ENCODE measurements at regions not wholly inside any gene's neighbourhood (a gene's known extent, or its start where the extent isn't known, plus 50 kb on each side); places are given as distances from the start of the nearest gene placed in this dataset.

DNA sequence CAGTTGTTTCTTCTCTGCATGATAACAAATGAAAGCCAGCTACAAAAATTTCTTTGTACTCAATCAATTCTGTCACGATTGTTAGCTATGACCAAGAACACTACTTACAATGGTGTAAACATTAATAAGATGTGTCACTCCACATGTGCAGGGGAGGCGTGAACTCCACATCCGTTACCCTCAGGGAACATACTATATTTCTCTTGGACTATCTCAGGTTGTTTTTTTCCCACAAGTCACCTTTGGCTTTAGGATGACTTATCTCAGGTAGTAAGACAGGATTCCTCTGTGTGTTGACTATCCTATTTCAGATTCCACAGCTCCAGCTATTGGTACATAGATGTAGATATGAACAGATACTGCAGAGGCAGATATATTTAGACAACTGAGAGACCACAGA, 423.3 kb upstream of the GRM7 start:
- H3K9ac ChIP-seq (ENCODE audit: low read depth, low read length), result no peak overlapping the region
- no peak overlapping the region for H3K27ac ChIP-seq (ENCODE audit: low read depth, low read length)
- H3K4me1 ChIP-seq (ENCODE audit: control insufficient read depth, insufficient read depth, low read length), result no peaks in the 10 kb centered on the region
- no peaks in the 10 kb centered on the region for H3K9me3 ChIP-seq (ENCODE audit: control insufficient read depth, insufficient read depth, low read length)
- no peak overlapping the region for H3K4me3 ChIP-seq (ENCODE audit: low read depth, low read length)
- no peaks in the 10 kb centered on the region for H3K27me3 ChIP-seq (ENCODE audit: control insufficient read depth, insufficient read depth, low read length)
- H3K36me3 ChIP-seq (ENCODE audit: control insufficient read depth, insufficient read depth, low read length), result no peaks in the 10 kb centered on the region

DNA sequence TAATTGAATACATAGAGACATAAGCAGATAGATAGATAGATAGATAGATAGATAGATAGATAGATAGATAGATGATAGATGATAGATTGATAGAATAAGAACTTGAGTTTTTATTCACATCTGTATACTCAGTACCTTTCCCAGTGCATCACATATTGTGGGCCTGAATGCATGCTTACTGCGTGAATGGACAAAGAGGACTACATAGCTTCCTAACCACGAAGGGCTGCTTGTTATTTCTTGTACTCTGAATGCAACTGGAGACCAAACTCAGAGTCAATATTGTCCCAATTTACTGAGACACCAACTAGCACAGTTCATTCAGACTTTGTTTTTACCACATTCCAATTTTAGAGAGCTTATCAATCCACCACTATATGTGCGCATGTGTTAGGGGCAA, 422.9 kb upstream of the GRM7 start:
- Histone ChIP-seq H3K27me3 (ENCODE audit: control insufficient read depth, insufficient read depth, low read length) (no peaks in the 10 kb centered on the region), H3K9me3 (ENCODE audit: control insufficient read depth, insufficient read depth, low read length) (no peaks in the 10 kb centered on the region), H3K27ac (ENCODE audit: low read depth, low read length) (no peak overlapping the region), H3K36me3 (ENCODE audit: control insufficient read depth, insufficient read depth, low read length) (no peaks in the 10 kb centered on the region), H3K4me3 (ENCODE audit: low read depth, low read length) (no peak overlapping the region), H3K4me1 (ENCODE audit: control insufficient read depth, insufficient read depth, low read length) (no peaks in the 10 kb centered on the region), H3K9ac (ENCODE audit: low read depth, low read length) (no peak overlapping the region)

DNA sequence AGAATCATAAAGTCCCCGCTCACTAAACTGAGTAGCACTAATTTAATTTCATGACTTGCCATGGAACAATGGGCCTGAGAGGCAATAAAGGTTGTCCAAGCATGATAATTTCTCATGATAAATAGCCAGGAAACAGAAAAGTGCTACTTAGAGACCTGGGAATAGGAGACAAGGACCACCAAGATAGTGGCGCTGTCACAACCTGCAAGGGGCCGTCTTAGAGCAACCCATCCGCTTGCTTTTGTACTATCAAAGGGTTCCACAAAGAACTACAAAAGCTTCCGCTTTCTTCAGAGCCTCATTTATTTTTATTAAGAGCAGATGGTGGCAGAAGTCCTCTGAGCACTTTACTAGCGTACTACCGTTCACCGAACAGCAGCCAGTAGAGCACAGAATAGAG, 421.7 kb upstream of the GRM7 start:
- Histone ChIP-seq H3K27ac (ENCODE audit: low read depth, low read length) (no peak overlapping the region), H3K4me1 (ENCODE audit: control insufficient read depth, insufficient read depth, low read length) (no peaks in the 10 kb centered on the region), H3K4me3 (ENCODE audit: low read depth, low read length) (no peak overlapping the region), H3K27me3 (ENCODE audit: control insufficient read depth, insufficient read depth, low read length) (no peaks in the 10 kb centered on the region), H3K9ac (ENCODE audit: low read depth, low read length) (no peak overlapping the region), H3K36me3 (ENCODE audit: control insufficient read depth, insufficient read depth, low read length) (no peaks in the 10 kb centered on the region), H3K9me3 (ENCODE audit: control insufficient read depth, insufficient read depth, low read length) (no peaks in the 10 kb centered on the region)

DNA sequence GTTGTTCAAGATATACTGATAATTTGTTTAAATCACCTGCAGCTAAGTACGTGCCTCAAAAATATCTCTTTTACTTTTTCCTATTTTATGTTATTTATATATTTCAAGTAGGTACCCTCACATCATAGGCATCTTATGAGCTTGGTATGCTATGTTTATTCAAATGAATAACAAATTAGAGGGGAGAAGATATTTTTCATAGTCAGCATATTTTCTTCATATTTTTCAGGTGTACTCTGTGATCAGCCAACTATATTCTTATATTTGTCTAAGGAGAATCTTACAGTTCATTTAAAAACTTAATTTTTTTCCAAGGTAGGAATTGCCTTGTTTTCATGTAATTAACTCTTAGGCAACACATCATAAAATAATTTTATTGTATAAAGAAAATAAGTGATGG, 421.1 kb upstream of the GRM7 start:
- H3K27ac ChIP-seq (ENCODE audit: low read depth, low read length), result no peak overlapping the region
- no peak overlapping the region for H3K9ac ChIP-seq (ENCODE audit: low read depth, low read length)
- H3K36me3 ChIP-seq (ENCODE audit: control insufficient read depth, insufficient read depth, low read length), result no peaks in the 10 kb centered on the region
- H3K4me1 ChIP-seq (ENCODE audit: control insufficient read depth, insufficient read depth, low read length), result no peaks in the 10 kb centered on the region
- no peaks in the 10 kb centered on the region for H3K27me3 ChIP-seq (ENCODE audit: control insufficient read depth, insufficient read depth, low read length)
- H3K9me3 ChIP-seq (ENCODE audit: control insufficient read depth, insufficient read depth, low read length), result no peaks in the 10 kb centered on the region
- no peak overlapping the region for H3K4me3 ChIP-seq (ENCODE audit: low read depth, low read length)

DNA sequence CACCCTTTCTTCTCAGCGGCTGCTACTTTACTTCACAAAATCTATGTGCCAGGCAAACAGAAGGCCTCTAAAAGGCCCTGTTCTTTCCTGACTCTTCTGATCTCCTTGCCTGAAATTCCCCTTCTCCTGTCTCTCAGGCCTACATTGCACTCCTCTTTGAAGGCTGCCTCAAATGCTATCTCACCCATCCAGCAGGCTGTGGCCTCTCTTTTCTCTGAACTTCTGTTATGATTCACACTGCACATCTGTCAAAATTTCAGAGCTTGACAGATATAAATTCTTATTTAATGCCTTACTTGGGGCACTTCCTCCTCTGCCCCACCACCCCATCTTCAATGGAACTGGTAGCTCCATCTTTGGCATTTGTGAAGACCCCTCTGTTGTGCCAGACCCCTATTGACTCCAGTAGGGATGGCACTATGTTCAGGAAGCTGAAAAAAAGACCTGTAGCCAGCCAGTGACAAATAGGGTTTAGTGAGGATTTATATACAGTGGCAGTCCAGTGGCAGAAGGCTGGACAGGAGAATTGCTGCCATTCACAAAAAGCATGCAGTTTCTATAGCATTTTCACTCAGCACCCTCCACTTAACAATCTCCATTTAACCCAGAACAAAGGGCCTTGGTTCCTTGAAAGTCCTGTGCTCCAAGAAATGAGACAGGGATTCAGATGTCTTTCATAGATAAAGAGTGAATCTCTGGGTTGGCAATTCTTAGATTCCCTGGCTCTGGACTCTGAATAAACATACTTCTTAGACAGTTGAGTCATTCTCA, 415.8 kb upstream of the GRM7 start:
- no peaks in the 10 kb centered on the region for H3K9me3 ChIP-seq (ENCODE audit: control insufficient read depth, insufficient read depth, low read length)
- peaks cover 11% of the 10 kb centered on the region for H3K4me1 ChIP-seq (ENCODE audit: control insufficient read depth, insufficient read depth, low read length)
- no peak overlapping the region for H3K4me3 ChIP-seq (ENCODE audit: low read depth, low read length)
- no peaks in the 10 kb centered on the region for H3K27me3 ChIP-seq (ENCODE audit: control insufficient read depth, insufficient read depth, low read length)
- H3K27ac ChIP-seq (ENCODE audit: low read depth, low read length), result no peak overlapping the region
- H3K36me3 ChIP-seq (ENCODE audit: control insufficient read depth, insufficient read depth, low read length), result no peaks in the 10 kb centered on the region
- H3K9ac ChIP-seq (ENCODE audit: low read depth, low read length), result no peak overlapping the region

DNA sequence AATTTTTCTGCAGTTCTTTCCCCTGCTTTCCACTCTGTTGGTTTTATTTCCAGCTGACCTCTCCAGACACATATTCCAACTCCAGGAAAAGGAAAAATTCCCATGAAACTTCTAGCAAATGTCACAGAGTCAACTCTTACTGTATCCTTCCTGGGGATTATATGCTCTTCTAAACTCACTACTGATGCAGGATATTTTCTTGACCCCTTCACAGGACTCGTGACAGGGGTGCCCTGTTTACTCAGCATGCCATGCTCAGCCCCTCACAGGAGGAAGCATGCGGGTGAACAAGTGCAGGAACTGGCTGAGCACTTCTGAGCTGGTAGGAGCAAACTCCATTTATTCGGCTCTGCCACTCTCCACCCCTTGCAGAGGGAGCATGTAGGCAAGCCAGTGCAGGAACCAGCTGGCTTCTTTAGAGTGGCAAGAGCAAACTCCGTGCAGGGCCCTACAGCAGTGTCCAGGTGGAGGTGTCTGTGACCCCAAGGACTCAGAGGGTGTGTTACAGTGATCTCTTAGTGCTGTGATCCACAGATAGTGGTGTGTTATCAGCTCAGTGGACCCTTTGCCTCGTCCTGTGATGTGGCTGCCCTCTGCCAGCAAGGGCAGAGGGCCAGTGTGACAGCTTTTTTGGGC, 413.6 kb upstream of the GRM7 start:
- H3K36me3 ChIP-seq (ENCODE audit: control insufficient read depth, insufficient read depth, low read length), result no peaks in the 10 kb centered on the region
- H3K9ac ChIP-seq (ENCODE audit: low read depth, low read length), result no peak overlapping the region
- no peak overlapping the region for H3K4me3 ChIP-seq (ENCODE audit: low read depth, low read length)
- peaks cover 11% of the 10 kb centered on the region for H3K4me1 ChIP-seq (ENCODE audit: control insufficient read depth, insufficient read depth, low read length)
- H3K27ac ChIP-seq (ENCODE audit: low read depth, low read length), result no peak overlapping the region
- H3K9me3 ChIP-seq (ENCODE audit: control insufficient read depth, insufficient read depth, low read length), result no peaks in the 10 kb centered on the region
- no peaks in the 10 kb centered on the region for H3K27me3 ChIP-seq (ENCODE audit: control insufficient read depth, insufficient read depth, low read length)

DNA sequence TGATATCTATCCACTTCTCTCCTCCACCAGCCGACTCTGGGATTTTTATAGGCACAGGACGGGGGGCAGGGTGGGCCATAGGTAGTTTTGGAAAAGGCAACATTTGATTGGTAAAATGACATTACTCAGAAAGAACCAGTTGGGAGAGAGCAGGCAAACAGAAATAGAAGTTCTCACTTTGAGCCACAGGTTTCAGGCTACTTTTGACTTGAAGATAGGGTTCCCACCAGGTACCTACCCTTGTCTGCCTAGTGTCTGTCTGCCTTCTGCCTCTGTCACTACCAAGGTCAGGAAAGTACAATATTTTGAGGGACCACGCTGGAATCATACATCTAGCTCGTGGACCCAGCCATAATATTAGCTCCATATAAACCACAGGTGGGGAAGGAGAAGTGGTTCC, 412.9 kb upstream of the GRM7 start:
- Histone ChIP-seq H3K4me3 (ENCODE audit: low read depth, low read length) (no peak overlapping the region), H3K4me1 (ENCODE audit: control insufficient read depth, insufficient read depth, low read length) (peaks cover 11% of the 10 kb centered on the region), H3K9ac (ENCODE audit: low read depth, low read length) (no peak overlapping the region), H3K9me3 (ENCODE audit: control insufficient read depth, insufficient read depth, low read length) (no peaks in the 10 kb centered on the region), H3K27me3 (ENCODE audit: control insufficient read depth, insufficient read depth, low read length) (no peaks in the 10 kb centered on the region), H3K27ac (ENCODE audit: low read depth, low read length) (no peak overlapping the region), H3K36me3 (ENCODE audit: control insufficient read depth, insufficient read depth, low read length) (no peaks in the 10 kb centered on the region)

DNA sequence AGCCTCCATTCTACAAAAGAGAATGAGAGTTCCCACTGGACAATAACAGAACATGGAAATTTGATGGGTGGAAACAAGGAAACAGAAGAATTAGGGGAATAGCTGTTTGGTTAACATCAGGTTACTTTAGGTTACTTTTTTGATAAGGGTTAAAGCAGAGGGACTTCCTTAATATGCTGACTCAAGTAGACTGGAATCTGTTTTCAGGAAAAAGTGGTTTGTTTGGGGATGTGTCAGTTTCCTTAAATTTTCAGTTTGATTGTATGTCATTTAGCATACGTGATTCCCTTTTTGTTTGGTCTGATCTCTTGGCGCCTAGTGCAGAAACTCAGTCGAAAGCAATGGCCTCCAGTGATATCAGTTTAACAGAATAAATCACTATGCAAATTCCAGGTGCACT, 411.8 kb upstream of the GRM7 start:
- Histone ChIP-seq H3K9me3 (ENCODE audit: control insufficient read depth, insufficient read depth, low read length) (no peaks in the 10 kb centered on the region), H3K4me3 (ENCODE audit: low read depth, low read length) (no peak overlapping the region), H3K4me1 (ENCODE audit: control insufficient read depth, insufficient read depth, low read length) (peaks cover 11% of the 10 kb centered on the region), H3K36me3 (ENCODE audit: control insufficient read depth, insufficient read depth, low read length) (no peaks in the 10 kb centered on the region), H3K27me3 (ENCODE audit: control insufficient read depth, insufficient read depth, low read length) (no peaks in the 10 kb centered on the region), H3K9ac (ENCODE audit: low read depth, low read length) (no peak overlapping the region), H3K27ac (ENCODE audit: low read depth, low read length) (no peak overlapping the region)

DNA sequence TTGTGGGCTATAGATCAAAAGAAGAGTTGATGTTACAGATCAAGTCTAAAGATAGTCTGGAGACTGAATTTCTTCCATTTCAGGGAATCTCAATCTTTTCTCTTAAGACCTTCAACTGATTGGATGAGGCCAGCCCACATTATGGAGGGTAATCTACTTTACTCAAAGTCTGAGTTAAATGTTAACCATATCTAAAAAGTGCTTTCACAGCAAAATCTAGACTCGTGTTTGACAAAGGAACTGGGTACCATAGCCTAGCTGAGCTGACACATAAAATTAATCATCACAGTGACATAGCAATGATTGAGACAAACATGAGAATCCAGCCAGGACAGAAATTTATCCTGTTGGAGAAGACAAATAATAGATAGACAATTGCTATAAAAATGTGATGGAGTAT, 407.9 kb upstream of the GRM7 start:
- H3K4me3 ChIP-seq (ENCODE audit: low read depth, low read length), result no peak overlapping the region
- no peak overlapping the region for H3K27ac ChIP-seq (ENCODE audit: low read depth, low read length)
- no peaks in the 10 kb centered on the region for H3K4me1 ChIP-seq (ENCODE audit: control insufficient read depth, insufficient read depth, low read length)
- H3K36me3 ChIP-seq (ENCODE audit: control insufficient read depth, insufficient read depth, low read length), result no peaks in the 10 kb centered on the region
- no peaks in the 10 kb centered on the region for H3K27me3 ChIP-seq (ENCODE audit: control insufficient read depth, insufficient read depth, low read length)
- H3K9ac ChIP-seq (ENCODE audit: low read depth, low read length), result no peak overlapping the region
- no peaks in the 10 kb centered on the region for H3K9me3 ChIP-seq (ENCODE audit: control insufficient read depth, insufficient read depth, low read length)

DNA sequence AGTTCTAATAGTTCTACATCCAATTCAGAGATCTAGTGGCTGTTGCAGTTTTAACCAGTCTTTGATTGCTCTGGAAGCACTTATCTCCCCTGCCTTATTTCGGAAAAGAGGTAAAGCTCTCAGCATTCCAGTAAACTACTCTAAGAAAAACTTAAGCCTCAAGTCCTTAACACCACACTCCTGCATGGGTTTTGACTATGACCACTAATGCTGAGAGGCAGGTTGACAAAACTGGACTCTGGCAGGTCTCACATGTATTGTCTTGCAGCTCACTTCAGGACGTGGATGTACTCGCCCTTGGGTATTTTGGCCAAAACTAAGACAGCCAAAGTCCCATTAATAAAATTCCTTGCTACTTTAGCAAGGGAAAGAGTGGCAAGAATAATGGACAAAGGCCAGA, 405.9 kb upstream of the GRM7 start:
- Histone ChIP-seq H3K4me3 (ENCODE audit: low read depth, low read length) (no peak overlapping the region), H3K27me3 (ENCODE audit: control insufficient read depth, insufficient read depth, low read length) (no peaks in the 10 kb centered on the region), H3K9ac (ENCODE audit: low read depth, low read length) (no peak overlapping the region), H3K9me3 (ENCODE audit: control insufficient read depth, insufficient read depth, low read length) (no peaks in the 10 kb centered on the region), H3K36me3 (ENCODE audit: control insufficient read depth, insufficient read depth, low read length) (no peaks in the 10 kb centered on the region), H3K27ac (ENCODE audit: low read depth, low read length) (no peak overlapping the region), H3K4me1 (ENCODE audit: control insufficient read depth, insufficient read depth, low read length) (no peaks in the 10 kb centered on the region)

DNA sequence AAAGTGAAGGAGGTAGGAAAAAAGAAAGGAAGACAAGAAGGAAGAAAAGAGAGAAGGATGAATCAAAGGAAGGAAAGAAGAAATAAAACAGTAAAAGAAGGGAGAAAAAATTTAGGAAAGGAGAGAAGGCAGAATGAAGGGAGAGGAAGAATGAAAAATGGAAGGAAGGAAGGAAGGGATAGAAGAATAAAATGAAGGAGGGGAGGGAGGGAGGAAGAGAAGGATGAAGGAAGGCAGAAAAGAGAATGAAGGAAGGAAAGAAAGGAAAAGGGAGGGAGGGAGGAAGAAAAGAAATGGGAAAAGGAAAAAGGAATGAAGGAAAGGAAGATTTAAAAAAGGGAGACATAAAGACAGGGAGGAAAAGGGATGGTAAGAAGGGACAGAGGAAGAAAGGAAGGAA, 393.7 kb upstream of the GRM7 start:
- Histone ChIP-seq H3K9ac (ENCODE audit: low read depth, low read length) (no peak overlapping the region), H3K27ac (ENCODE audit: low read depth, low read length) (no peak overlapping the region), H3K4me3 (ENCODE audit: low read depth, low read length) (no peak overlapping the region), H3K4me1 (ENCODE audit: control insufficient read depth, insufficient read depth, low read length) (no peaks in the 10 kb centered on the region), H3K9me3 (ENCODE audit: control insufficient read depth, insufficient read depth, low read length) (no peaks in the 10 kb centered on the region), H3K27me3 (ENCODE audit: control insufficient read depth, insufficient read depth, low read length) (no peaks in the 10 kb centered on the region), H3K36me3 (ENCODE audit: control insufficient read depth, insufficient read depth, low read length) (no peaks in the 10 kb centered on the region)

Data from HUES48 (cell line).